ENCODE measurements at regions not wholly inside any gene's neighbourhood (a gene's known extent, or its start where the extent isn't known, plus 50 kb on each side); places are given as distances from the start of the nearest gene placed in this dataset.
A peak's percentile ranks its signal among the peaks of the same experiment; 100 is the strongest.

- DNase-seq = no peak
These were observed 609.2 kb downstream of the LMO4 start for GRCh38 chr1:87937831-87938395.

- no peak for DNase-seq
These were observed 610.0 kb downstream of the LMO4 start for GRCh38 chr1:87938631-87939030.

DNA sequence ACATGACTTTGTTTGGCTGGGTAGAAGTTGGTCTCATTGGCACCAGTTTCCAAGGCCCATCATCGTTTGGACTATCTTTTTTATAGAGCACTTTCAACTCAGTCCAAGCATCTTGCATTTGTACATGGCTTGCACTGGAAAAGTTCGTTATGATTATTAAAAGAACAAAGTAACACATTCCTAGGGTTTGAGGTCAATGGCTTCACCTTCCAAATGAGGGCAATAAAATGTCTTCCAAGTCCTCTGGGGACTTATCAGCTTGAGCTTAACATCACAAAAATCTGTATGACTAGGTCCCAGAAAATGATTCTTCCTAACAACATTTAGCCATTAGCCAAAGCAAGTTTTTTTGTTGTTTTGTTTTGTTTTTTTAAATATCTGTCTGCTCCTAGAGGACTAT, 610.8 kb downstream of the LMO4 start:
- no peak for DNase-seq

DNA sequence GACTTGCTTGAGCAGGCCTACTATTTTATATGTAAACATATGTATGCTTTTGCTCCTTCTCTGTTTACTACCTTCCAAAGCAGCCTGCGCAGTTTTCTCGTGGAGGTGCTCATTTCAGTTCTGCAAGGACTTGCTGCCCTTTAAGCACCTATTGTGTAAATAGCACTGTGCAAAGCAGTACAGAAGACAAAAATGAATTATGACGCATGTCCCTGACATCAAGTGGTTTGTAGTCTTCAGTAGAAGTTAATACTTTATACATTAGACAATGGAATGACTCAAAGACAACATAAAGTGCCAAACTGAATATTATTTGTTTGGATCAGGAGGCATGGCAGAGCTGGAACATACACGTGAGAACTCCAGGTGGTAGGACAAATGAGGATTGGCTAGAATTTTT, 611.7 kb downstream of the LMO4 start:
- DNase-seq = no peak

- DNase-seq = no peak
These were observed 612.8 kb downstream of the LMO4 start for GRCh38 chr1:87941337-87941946.

DNA sequence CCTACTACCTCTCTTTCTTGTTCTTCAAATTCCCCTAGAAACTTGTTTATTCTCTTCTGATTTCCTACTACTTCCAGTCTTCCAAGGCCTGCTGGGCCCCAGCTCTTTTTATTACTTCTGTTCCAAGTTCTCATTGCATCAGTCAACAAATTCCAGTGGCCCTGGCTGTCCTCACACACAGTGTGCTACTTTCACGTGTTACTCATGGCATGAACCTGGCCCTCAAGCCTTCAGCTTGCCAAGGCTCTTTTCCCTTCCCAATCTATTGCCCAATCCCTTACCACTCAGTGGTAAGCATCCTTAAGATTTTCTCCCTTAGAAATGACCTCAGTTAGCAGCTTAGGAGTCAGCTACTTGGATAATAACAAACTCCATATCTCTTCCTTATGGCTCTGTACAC, 613.5 kb downstream of the LMO4 start:
- no peak for DNase-seq

- no peak for DNase-seq
These were observed 621.0 kb downstream of the LMO4 start for GRCh38 chr1:87949711-87950110.

DNA sequence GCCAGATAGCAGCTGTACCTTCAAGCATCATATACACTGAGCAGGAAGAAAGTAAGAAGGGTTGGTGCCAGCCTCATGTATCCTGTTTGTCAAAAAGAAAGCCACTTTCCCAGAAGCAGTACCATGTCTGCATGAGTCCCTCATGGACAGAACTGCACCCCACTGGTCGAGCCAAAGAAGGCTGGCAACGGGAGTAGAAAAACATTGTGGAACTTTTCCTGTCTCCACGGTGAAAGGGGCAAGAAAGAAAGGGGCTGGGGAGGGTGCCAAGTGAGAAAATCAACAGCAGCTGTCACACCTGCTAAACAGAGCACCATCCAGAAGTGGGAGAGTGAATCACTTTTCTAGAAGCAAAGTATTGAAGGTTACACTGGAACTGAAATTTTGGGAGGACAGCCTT, 621.7 kb downstream of the LMO4 start:
- DNase-seq = no peak

GRCh38 chr1:87951409-87951808, 622.7 kb downstream of the LMO4 start:
- no peak for DNase-seq

DNA sequence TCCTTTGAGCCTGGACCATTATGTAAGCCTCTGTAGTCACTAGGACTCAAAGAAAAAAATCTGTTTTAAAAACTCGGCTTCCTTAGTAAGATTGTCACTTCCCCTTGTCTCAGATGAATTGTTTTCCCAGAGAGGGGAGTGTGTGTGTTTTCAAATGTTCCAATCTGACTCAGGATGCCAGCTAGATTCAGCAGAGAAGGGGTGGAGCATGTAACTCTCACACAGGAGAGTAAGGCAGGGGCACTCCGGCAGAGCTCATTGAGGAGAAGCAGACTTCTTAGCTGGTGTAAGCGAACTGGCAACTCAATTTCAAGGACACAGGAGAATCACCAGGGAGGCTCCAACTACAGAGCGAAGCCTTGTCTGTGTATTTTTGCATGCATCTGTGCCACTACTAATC, 623.2 kb downstream of the LMO4 start:
- DNase-seq = no peak

GRCh38 chr1:87953121-87953520, 624.4 kb downstream of the LMO4 start:
- DNase-seq = no peak

DNA sequence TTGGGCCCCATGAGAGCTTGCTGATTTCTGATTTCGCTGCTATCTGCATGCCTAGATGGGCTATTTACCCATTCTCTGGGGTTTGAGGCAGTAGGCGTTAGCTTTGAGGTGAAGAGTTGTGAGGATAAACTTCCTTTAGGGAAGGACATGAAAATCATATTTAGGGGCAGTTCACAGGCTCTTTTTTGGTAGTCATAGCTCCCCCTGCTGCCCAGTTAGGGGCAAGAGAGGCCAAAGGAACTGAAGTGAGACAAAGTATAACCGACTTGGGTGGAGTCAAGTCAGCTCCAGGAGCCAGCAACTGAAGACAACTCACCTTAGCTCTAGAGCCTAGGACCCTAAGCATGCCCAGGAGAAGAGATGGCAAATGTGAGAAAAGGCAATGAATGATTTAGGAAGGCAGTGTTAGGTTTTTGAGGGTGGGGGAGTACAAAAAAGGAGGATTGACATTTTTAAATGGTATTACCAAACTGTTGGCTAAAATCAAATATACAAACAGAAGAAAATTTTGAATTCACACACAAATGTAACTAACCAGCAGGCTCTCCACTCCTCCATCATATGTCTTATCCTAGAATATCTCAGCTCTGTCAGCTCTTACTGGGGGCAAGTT, 625.2 kb downstream of the LMO4 start:
- peak; percentile 67 to 89 for DNase-seq

GRCh38 chr1:87955038-87955437, 626.4 kb downstream of the LMO4 start:
- no peak for DNase-seq

DNA sequence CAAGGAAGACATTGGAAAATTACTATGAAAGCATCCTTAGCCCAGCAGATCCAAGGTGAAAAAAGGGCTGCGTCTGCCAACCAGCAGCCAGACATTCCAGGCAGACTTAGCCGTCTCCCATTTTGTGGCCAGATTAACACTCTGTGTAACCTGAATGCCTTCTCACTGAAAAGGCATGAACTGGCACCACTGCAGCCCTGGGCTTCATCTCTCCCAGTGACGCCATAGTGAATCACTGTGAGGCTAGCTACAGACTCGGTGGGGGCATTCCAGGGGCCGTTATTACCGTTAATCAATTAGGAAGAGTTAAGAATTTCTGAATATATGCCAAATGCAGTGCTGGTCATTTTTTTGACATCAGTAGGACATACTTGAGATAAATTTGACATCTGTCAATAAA, 627.4 kb downstream of the LMO4 start:
- no peak for DNase-seq

DNA sequence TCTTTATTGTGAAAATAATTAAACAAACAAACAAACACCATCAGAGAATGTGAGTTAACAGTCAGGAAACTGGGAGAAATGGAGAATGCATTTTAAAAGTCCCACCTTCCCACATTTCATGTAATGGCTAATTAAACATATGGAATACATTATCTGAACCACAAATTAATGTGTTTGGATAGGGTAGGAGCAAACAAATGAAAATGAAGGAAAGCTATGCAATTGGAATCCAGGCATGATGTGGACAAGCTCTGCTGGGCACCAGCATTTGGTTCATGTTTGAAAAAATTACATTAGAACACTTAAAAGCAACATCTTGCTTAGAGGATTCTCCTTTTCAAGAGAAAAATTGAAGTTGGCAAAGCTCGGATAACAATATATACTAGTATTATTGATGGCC, 628.1 kb downstream of the LMO4 start:
- DNase-seq = no peak

DNA sequence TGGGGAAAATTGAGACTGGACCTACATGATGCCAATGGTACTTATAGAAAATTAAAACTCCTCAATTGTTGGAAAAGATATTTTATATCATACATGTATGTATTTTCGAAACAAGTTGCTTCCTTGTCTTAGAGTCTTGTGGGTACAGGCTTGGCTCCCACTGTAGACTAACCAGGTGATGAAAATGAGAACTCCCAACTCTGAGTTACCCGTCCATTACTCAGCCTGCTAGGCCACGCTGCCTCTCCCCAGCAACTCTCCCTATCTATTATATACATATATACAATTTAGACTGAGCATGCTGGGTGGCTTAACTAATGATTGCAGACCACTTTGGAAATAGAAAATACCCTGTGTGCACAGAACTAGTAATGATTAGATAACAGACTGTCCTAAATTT, 628.7 kb downstream of the LMO4 start:
- no peak for DNase-seq

DNA sequence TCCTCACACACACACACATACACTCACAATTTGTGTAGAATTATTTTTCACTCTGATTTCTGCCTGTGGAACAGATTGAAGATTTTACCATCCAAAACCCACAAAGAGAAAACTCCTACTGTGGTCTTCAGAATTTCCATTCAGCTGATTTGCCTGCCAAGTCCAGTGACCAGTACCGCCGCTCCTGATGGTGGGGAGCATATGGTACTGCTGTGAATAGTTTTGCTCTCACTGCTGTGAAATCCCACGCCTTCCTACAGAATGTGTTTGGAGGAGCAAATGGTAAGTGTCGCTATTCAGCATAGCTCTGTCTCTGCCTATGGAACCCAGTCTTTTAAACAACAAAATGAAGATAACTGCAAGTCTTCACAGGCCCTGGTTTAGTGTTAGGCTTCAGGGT, 629.5 kb downstream of the LMO4 start:
- no peak for DNase-seq

DNA sequence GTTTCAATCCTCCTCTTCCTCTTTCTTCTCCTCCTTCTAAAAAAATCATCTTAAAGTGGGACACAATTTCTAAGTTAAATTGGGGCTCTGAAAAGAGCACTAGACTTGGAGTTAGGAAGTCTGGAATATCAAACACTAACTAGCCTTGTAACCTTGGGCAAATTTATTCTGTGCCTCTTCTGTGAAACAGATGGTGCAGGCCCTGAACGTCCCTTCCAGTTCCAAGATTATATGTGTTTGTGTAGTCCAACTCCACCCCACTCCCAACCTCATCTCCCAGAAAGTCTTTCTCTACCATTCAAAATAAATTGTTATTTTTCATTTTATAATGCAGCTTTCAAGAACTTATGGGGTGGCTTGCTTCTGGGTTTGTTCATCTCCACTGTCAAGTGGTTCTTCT, 630.0 kb downstream of the LMO4 start:
- DNase-seq = no peak

GRCh38 chr1:87959236-87959635, 630.6 kb downstream of the LMO4 start:
- DNase-seq = no peak

DNA sequence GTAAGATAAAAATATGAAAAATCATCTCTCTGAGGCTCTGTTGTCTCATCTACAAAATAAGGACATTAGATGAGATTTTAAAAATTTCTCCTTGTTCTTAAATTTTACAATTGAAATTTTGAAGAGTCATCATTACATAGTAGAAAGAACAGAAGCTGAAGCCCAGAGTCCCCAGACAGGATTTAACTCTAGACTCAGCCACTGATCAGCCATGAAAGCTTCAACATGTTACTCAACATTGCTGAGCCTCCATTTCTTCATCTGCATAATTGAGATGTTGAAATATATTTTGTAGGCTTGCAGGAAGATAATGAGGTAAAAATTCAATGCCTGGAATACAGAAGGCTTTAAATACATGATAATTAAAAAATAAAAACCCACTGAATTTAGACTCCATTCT, 633.3 kb downstream of the LMO4 start:
- no peak for DNase-seq

DNA sequence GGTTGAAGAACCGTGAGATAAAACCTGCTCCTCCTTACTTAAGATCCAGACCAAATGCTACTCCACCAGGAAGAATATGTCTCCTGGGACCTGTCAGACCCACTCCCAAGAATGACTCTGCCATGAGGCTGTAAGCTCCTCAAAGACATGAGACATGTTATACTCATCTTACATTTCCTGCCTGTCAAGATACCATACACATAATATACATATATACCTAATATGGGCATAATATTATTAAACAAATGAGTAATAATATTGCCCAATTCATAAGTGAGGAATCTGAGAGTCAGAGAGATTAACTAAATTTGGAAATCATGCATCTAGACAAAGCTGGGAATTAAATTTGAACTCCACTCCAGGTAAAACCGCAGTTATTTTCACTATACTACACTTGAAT, 634.9 kb downstream of the LMO4 start:
- no peak for DNase-seq

DNA sequence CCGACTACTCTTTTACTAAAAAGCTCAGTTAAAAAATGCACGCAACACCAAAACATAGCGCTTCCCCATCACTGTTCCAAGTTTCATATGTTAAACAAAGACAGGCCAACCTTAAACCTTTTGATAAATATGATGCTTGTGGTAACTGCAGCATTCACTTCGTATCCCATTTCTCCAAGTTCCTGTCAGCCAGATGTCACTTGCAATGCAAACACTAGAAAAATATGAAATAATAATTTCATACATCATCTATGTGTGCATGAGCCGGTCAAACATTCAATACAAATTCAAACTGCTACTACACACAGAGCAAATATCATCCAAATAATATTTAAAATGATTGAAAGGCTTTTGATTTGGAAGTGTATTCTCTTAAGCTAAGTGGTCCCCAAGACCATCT, 636.5 kb downstream of the LMO4 start:
- DNase-seq = no peak

DNA sequence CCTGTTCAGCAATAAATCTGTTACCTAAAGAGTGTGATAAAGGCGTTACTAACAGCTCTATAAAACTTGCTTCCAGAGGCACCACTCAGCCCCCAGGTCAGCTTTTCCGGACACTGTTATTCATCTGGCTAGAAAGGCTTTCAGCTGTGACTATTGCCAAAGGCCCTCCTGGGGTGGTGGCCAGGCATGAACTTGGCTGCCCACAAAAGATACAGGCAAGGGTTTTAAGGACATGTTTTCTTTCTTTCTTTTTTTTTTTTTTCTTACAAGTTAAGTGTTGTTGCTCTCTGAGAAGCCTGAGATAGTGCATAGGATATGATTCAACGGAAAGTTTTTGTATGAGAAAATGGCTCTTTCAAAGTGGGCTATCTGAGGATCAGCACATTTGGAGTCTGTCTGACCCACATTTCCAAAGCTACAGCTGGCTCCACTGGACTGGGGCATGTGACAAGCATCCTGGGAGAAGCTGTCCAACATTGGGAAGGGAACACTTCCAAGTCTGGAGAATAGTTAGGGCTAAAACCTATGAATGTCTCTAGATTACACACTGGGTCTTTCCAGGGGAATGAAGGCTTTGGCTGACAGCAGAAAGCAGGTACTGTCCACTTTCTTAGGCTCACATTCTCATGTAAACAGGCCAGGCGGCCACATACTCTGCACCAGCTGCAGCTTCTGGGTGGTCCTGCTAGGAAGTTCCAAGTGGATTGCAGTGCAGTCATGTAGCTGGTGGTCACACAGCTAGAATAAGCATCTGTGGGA, 639.7 kb downstream of the LMO4 start:
- no peak for DNase-seq

- DNase-seq = no peak
These were observed 640.4 kb downstream of the LMO4 start for GRCh38 chr1:87969040-87969439.
